HepG2 (cell line): ENCODE measurements at regions not wholly inside any gene's neighbourhood (a gene's known extent, or its start where the extent isn't known, plus 50 kb on each side); places are given as distances from the start of the nearest gene placed in this dataset.

ENCODE experiments used
- AFF4 ChIP-seq: sonication (generic); formaldehyde crosslinking; IDR thresholded peaks from 2 replicates; pipeline ENCODE4 v1.4.0; 2020; ENCODE audit warnings: missing genetic modification reagents
- AHR ChIP-seq: IDR thresholded peaks from 2 replicates; pipeline ENCODE4 v1.6.1; 2018; ENCODE audit warnings: missing genetic modification reagents, missing compliant biosample characterization
- ATF1 ChIP-seq: IDR thresholded peaks from 2 replicates; pipeline ENCODE4 v1.6.1; 2016; ENCODE audit warnings: mild to moderate bottlenecking, control low read depth
- CREBL2 ChIP-seq: sonication (generic); formaldehyde crosslinking; IDR thresholded peaks from 2 replicates; pipeline ENCODE4 v1.8.1; 2023; ENCODE audit warnings: missing genetic modification reagents, mild to moderate bottlenecking, borderline replicate concordance
- CREM ChIP-seq, 2 experiments: sonication (generic) in 1 of 2; formaldehyde crosslinking in 1 of 2; IDR thresholded peaks; 2 replicates each; pipeline versions ENCODE4 v1.4.0 to v1.6.1; 2016 to 2020; ENCODE audit warnings: antibody characterized with exemption in 1 of 2, mild to moderate bottlenecking in 1 of 2, missing genetic modification reagents in 1 of 2
- DPF2 ChIP-seq: sonication (generic); formaldehyde crosslinking; IDR thresholded peaks from 2 replicates; pipeline ENCODE4 v1.4.0; 2020; ENCODE audit warnings: mild to moderate bottlenecking, low read depth, missing genetic modification reagents, borderline replicate concordance
- GMEB2 ChIP-seq: IDR thresholded peaks from 2 replicates; pipeline ENCODE4 v1.6.1; 2016; ENCODE audit warnings: missing biosample characterization, missing genetic modification reagents, low read depth
- GTF3A ChIP-seq: sonication (generic); formaldehyde crosslinking; conservative IDR thresholded peaks from 2 replicates; pipeline ENCODE4 v1.4.0; 2020; ENCODE audit warnings: mild to moderate bottlenecking, missing genetic modification reagents
- HNF4G ChIP-seq, 2 experiments: sonication (generic) in 1 of 2; formaldehyde crosslinking in 1 of 2; IDR thresholded peaks; 2 replicates each; pipeline versions ENCODE4 v1.4.0 to v1.6.1; 2011 to 2020; ENCODE audit warnings: borderline replicate concordance in 2 of 2, low read depth in 2 of 2, mild to moderate bottlenecking in 2 of 2, low read length in 1 of 2, missing genetic modification reagents in 1 of 2, moderate library complexity in 1 of 2
- NCOA1 ChIP-seq: sonication (generic); formaldehyde crosslinking; IDR thresholded peaks from 2 replicates; pipeline ENCODE4 v1.9.0; 2021; ENCODE audit warnings: missing genetic modification reagents
- NRL ChIP-seq: sonication (generic); formaldehyde crosslinking; IDR thresholded peaks from 2 replicates; pipeline ENCODE4 v1.5.0; 2020; ENCODE audit warnings: missing genetic modification reagents, mild to moderate bottlenecking, moderate library complexity, borderline replicate concordance
- PHF21A ChIP-seq: sonication (generic); formaldehyde crosslinking; IDR thresholded peaks from 2 replicates; pipeline ENCODE4 v1.5.0; 2020; ENCODE audit warnings: mild to moderate bottlenecking, missing genetic modification reagents
- TEF ChIP-seq: sonication (generic); formaldehyde crosslinking; IDR thresholded peaks from 2 replicates; pipeline ENCODE4 v1.5.0; 2020; ENCODE audit warnings: missing genetic modification reagents
- TFE3 ChIP-seq: IDR thresholded peaks from 2 replicates; pipeline ENCODE4 v1.6.1; 2016
- ZFYVE20 ChIP-seq: sonication (generic); formaldehyde crosslinking; IDR thresholded peaks from 2 replicates; pipeline ENCODE4 v1.8.0; 2023; ENCODE audit warnings: low read depth, mild to moderate bottlenecking, moderate library complexity, missing genetic modification reagents, borderline replicate concordance
- ZNF207 ChIP-seq: fragments of 450-650 bp; IDR thresholded peaks from 2 replicates; pipeline ENCODE4 v1.6.1; 2016; ENCODE audit warnings: antibody characterized with exemption, borderline replicate concordance
- ZNF781 ChIP-seq: sonication (generic); formaldehyde crosslinking; IDR thresholded peaks from 2 replicates; pipeline ENCODE4 v1.5.1; 2020; ENCODE audit warnings: borderline replicate concordance, mild to moderate bottlenecking, missing genetic modification reagents; ENCODE audit errors: not compliant biosample characterization
- ZSCAN29 ChIP-seq: sonication (generic); formaldehyde crosslinking; conservative IDR thresholded peaks from 2 replicates; pipeline ENCODE4 v1.4.0; 2020; ENCODE audit warnings: mild to moderate bottlenecking, missing genetic modification reagents
- TF ChIP-seq, protein P1 (sequence below): sonication (generic); formaldehyde crosslinking; IDR thresholded peaks from 2 replicates; pipeline ENCODE4 v1.4.0; 2020; ENCODE audit warnings: missing genetic modification reagents

GRCh38 chr2:106285237-106285829 is 91.2 kb upstream of the UXS1 start (continued):
- TF ChIP-seq PHF21A: no peak; the same call in 1 of the 2 replicates
- TF ChIP-seq AFF4: no peak
- TF ChIP-seq TEF (CRISPR knock-in tag): no peak
- TF ChIP-seq ZNF781: no peak
- TF ChIP-seq ZFYVE20: no peak
- TF ChIP-seq ATF1 (CRISPR knock-in tag): no peak
- no peak for TF ChIP-seq DPF2 (CRISPR knock-in tag)
- TF ChIP-seq, protein P1, sequence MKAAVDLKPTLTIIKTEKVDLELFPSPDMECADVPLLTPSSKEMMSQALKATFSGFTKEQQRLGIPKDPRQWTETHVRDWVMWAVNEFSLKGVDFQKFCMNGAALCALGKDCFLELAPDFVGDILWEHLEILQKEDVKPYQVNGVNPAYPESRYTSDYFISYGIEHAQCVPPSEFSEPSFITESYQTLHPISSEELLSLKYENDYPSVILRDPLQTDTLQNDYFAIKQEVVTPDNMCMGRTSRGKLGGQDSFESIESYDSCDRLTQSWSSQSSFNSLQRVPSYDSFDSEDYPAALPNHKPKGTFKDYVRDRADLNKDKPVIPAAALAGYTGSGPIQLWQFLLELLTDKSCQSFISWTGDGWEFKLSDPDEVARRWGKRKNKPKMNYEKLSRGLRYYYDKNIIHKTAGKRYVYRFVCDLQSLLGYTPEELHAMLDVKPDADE: no peak
- no peak; the same call in 1 of the 2 replicates for TF ChIP-seq CREM (IDR thresholded peaks at IDR 0.05)
- no peak for TF ChIP-seq CREM (CRISPR knock-in tag; IDR thresholded peaks at IDR 0.05)
- no peak for TF ChIP-seq NRL
- no peak for TF ChIP-seq ZNF207
- TF ChIP-seq CREBL2: no peak
- TF ChIP-seq HNF4G (IDR thresholded peaks at IDR 0.05; ENCODE audit: borderline replicate concordance, low read depth, low read length): no peak
- TF ChIP-seq HNF4G (CRISPR knock-in tag; IDR thresholded peaks at IDR 0.05; ENCODE audit: borderline replicate concordance, low read depth): no peak
- no peak for TF ChIP-seq AHR (CRISPR knock-in tag)
- no peak for TF ChIP-seq GMEB2 (CRISPR knock-in tag)
- no peak for TF ChIP-seq TFE3 (CRISPR knock-in tag)
- no peak for TF ChIP-seq ZSCAN29
- TF ChIP-seq NCOA1: no peak
- no peak for TF ChIP-seq GTF3A (CRISPR knock-in tag)
